ENCODE measurements at regions not wholly inside any gene's neighbourhood (a gene's known extent, or its start where the extent isn't known, plus 50 kb on each side); places are given as distances from the start of the nearest gene placed in this dataset.

GRCh38 chr13:68713394-68713793, 1394.2 kb upstream of the ATXN8OS start (continued):
- TF ChIP-seq CHD7 (IDR thresholded peaks at IDR 0.05; ENCODE audit: insufficient replicate concordance, low read length), result peak; percentile 97
- peak; percentile 96 for TF ChIP-seq TCF12 (IDR thresholded peaks at IDR 0.05; ENCODE audit: low read depth, low read length)
- peak; percentile 56 to 91 for TF ChIP-seq BCL11A (IDR thresholded peaks at IDR 0.05; ENCODE audit: low read depth in 2 of 2, low read length in 2 of 2)

Data from H1 (cell line).